GM19467 (cell line): ENCODE measurements at regions not wholly inside any gene's neighbourhood (a gene's known extent, or its start where the extent isn't known, plus 50 kb on each side); places are given as distances from the start of the nearest gene placed in this dataset.
"Not testable (repeated sequence)": the region's sequence is repeated elsewhere in the genome, so short reads cannot be mapped to it uniquely, and the experiment has no call there.

ENCODE experiments used
- ATAC-seq: cut with Tn5 transposase; IDR thresholded peaks from one replicate; pipeline ENCODE4 v1.9.1; 2021; ENCODE audit warnings: mild to moderate bottlenecking, moderate library complexity; ENCODE audit not compliant: unreplicated experiment

- no peak for ATAC-seq
Measured at GRCh38 chr10:63003816-63004453, 129.2 kb upstream of the NRBF2 start.

- ATAC-seq: no peak
Measured at GRCh38 chr10:62996925-62997324, 136.2 kb upstream of the NRBF2 start.

GRCh38 chr10:62996516-62996915 lies 136.6 kb upstream of the NRBF2 start:
- no peak for ATAC-seq

- no peak for ATAC-seq
Measured at GRCh38 chr10:62993121-62993520, 140.0 kb upstream of the NRBF2 start.

GRCh38 chr10:62992145-62992721 lies 140.9 kb upstream of the NRBF2 start:
- no peak for ATAC-seq

GRCh38 chr10:62990126-62990525 lies 143.0 kb upstream of the NRBF2 start:
- no peak for ATAC-seq

- ATAC-seq: no peak
Measured at GRCh38 chr10:62985807-62986600, 147.1 kb upstream of the NRBF2 start.

GRCh38 chr10:62981096-62981495 lies 152.0 kb upstream of the NRBF2 start:
- no peak for ATAC-seq

GRCh38 chr10:62980687-62981086 lies 152.4 kb upstream of the NRBF2 start:
- no peak for ATAC-seq

GRCh38 chr10:62979921-62980320 lies 153.2 kb upstream of the NRBF2 start:
- no peak for ATAC-seq

- ATAC-seq: no peak
Measured at GRCh38 chr10:62978482-62978881, 154.6 kb upstream of the NRBF2 start.

- ATAC-seq: not testable (repeated sequence)
Measured at GRCh38 chr10:62974795-62975194, 158.3 kb upstream of the NRBF2 start.

GRCh38 chr10:62972103-62972502 lies 155.9 kb upstream of the EGR2 start:
- ATAC-seq: no peak

GRCh38 chr10:62964026-62964425 lies 147.9 kb upstream of the EGR2 start:
- ATAC-seq: no peak

GRCh38 chr10:62961951-62962523 lies 145.9 kb upstream of the EGR2 start:
- no peak for ATAC-seq

GRCh38 chr10:62960416-62960815 lies 144.2 kb upstream of the EGR2 start:
- ATAC-seq: no peak

- ATAC-seq: no peak
Measured at GRCh38 chr10:62959553-62959952, 143.4 kb upstream of the EGR2 start.

GRCh38 chr10:62958980-62959379 lies 142.8 kb upstream of the EGR2 start:
- ATAC-seq: no peak

- no peak for ATAC-seq
Measured at GRCh38 chr10:62946278-62946677, 130.1 kb upstream of the EGR2 start.

- ATAC-seq: no peak
Measured at GRCh38 chr10:62939698-62940097, 123.5 kb upstream of the EGR2 start.

GRCh38 chr10:62938672-62939071 lies 122.5 kb upstream of the EGR2 start:
- ATAC-seq: no peak

GRCh38 chr10:62937674-62938073 lies 121.5 kb upstream of the EGR2 start:
- no peak for ATAC-seq
